ENCODE measurements at regions not wholly inside any gene's neighbourhood (a gene's known extent, or its start where the extent isn't known, plus 50 kb on each side); places are given as distances from the start of the nearest gene placed in this dataset.
"Not testable (repeated sequence)": the region's sequence is repeated elsewhere in the genome, so short reads cannot be mapped to it uniquely, and the experiment has no call there.

- FAIRE-seq = no peak
Observed at GRCh38 chr7:118839515-118839914, 615.0 kb downstream of the ANKRD7 start.

- peak; percentile 96 for FAIRE-seq
Observed at GRCh38 chr7:118843456-118843855, 619.0 kb downstream of the ANKRD7 start.

- no peak for FAIRE-seq
Observed at GRCh38 chr7:118844748-118845147, 620.2 kb downstream of the ANKRD7 start.

GRCh38 chr7:118845791-118846190 lies 621.3 kb downstream of the ANKRD7 start:
- no peak for FAIRE-seq

- no peak for FAIRE-seq
Observed at GRCh38 chr7:118846977-118847376, 622.5 kb downstream of the ANKRD7 start.

GRCh38 chr7:118855290-118855689 lies 630.8 kb downstream of the ANKRD7 start:
- FAIRE-seq = no peak

GRCh38 chr7:118858651-118859149 lies 634.2 kb downstream of the ANKRD7 start:
- no peak for FAIRE-seq

GRCh38 chr7:118861581-118861980 lies 637.1 kb downstream of the ANKRD7 start:
- no peak for FAIRE-seq

- no peak for FAIRE-seq
Observed at GRCh38 chr7:118862740-118863139, 638.2 kb downstream of the ANKRD7 start.

- FAIRE-seq = no peak
Observed at GRCh38 chr7:118863966-118864365, 639.5 kb downstream of the ANKRD7 start.

- FAIRE-seq = no peak
Observed at GRCh38 chr7:118867860-118868259, 643.4 kb downstream of the ANKRD7 start.

GRCh38 chr7:118869141-118869540 lies 644.6 kb downstream of the ANKRD7 start:
- FAIRE-seq = not testable (repeated sequence)

- FAIRE-seq = no peak
Observed at GRCh38 chr7:118870187-118870586, 645.7 kb downstream of the ANKRD7 start.

- no peak for FAIRE-seq
Observed at GRCh38 chr7:118872568-118872967, 648.1 kb downstream of the ANKRD7 start.

- no peak for FAIRE-seq
Observed at GRCh38 chr7:118877187-118877586, 652.7 kb downstream of the ANKRD7 start.

GRCh38 chr7:118878336-118878735 lies 653.8 kb downstream of the ANKRD7 start:
- peak; percentile 43 for FAIRE-seq

GRCh38 chr7:118898284-118898683 lies 673.8 kb downstream of the ANKRD7 start:
- FAIRE-seq = no peak

- FAIRE-seq = no peak
Observed at GRCh38 chr7:118902600-118902999, 678.1 kb downstream of the ANKRD7 start.

GRCh38 chr7:118907911-118908527 lies 683.5 kb downstream of the ANKRD7 start:
- no peak for FAIRE-seq

- not testable (repeated sequence) for FAIRE-seq
Observed at GRCh38 chr7:118916120-118916519, 691.6 kb downstream of the ANKRD7 start.

GRCh38 chr7:118918556-118918955 lies 694.1 kb downstream of the ANKRD7 start:
- FAIRE-seq = no peak

GRCh38 chr7:118938845-118939244 lies 714.3 kb downstream of the ANKRD7 start:
- no peak for FAIRE-seq

GRCh38 chr7:118944271-118944670 lies 719.8 kb downstream of the ANKRD7 start:
- FAIRE-seq = no peak

GRCh38 chr7:118945911-118946682 lies 721.6 kb downstream of the ANKRD7 start:
- FAIRE-seq = no peak

Data from colon (tissue), 2 donors.